A549 (cell line): ENCODE measurements at regions not wholly inside any gene's neighbourhood (a gene's known extent, or its start where the extent isn't known, plus 50 kb on each side); places are given as distances from the start of the nearest gene placed in this dataset.

ENCODE experiments used
- ATAC-seq, 2 experiments: fragments of 200-7000 bp in 1 of 2; fragments of >200 bp in 1 of 2; cut with Nextera tagmentation in 1 of 2; cut with Tn5 transposase in 1 of 2; 3 replicates each; pipeline versions ENCODE4 v1.8.0 to v1.9.1; 2018 to 2020; ENCODE audit warnings: mild to moderate bottlenecking in 1 of 2, moderate library complexity in 1 of 2
- CTCF ChIA-PET: fragments of 300-600 bp; sonication (Branson Sonifier 250); formaldehyde crosslinking; extraction: SDS; loops from one replicate; lab custom pipeline; 2021; ENCODE audit warnings: antibody characterized with exemption, inconsistent platforms; lab: Yijun Ruan, JAX
- POLR2A ChIA-PET: fragments of 350-600 bp; formaldehyde crosslinking; extraction: SDS; loops from one replicate; lab custom pipeline; 2021; ENCODE audit warnings: antibody characterized with exemption, inconsistent platforms; lab: Yijun Ruan, JAX
- DNase-seq, 2 experiments: peaks; one replicate each; pipeline versions ENCODE4 v3.0.0 to v3.0.0-alpha.2; 2011 to 2016; ENCODE audit warnings: low read depth in 1 of 2, low spot score in 1 of 2
- FAIRE-seq: peaks from 2 replicates; lab custom pipeline; 2011; peaks lifted over from hg19 to GRCh38; lab: Jason Lieb, UNC
- H3K27ac ChIP-seq, 2 experiments: fragments of >200 bp; sonication (Bioruptor Twin); formaldehyde crosslinking; 3 replicates each; pipeline ENCODE4 v1.5.1; 2016 to 2017
- H3K4me1 ChIP-seq: fragments of >200 bp; sonication (Bioruptor Twin); formaldehyde crosslinking; 3 replicates; pipeline ENCODE4 v1.6.1; 2016
- H3K4me2 ChIP-seq: fragments of >200 bp; sonication (Bioruptor Twin); formaldehyde crosslinking; 3 replicates; pipeline ENCODE4 v1.6.1; 2016
- H3K4me3 ChIP-seq: fragments of >200 bp; sonication (Bioruptor Twin); formaldehyde crosslinking; 3 replicates; pipeline ENCODE4 v1.5.1; 2016
- H3K9me3 ChIP-seq: fragments of >200 bp; sonication (Bioruptor Twin); formaldehyde crosslinking; 3 replicates; pipeline ENCODE4 v1.6.1; 2016
- BHLHE40 ChIP-seq: IDR thresholded peaks from 2 replicates; pipeline ENCODE4 v1.6.1; 2012; ENCODE audit warnings: low read depth, low read length, inconsistent platforms
- CBX2 ChIP-seq: fragments of 200-600 bp; sonication (generic); IDR thresholded peaks from 2 replicates; pipeline ENCODE4 v1.6.1; 2016; ENCODE audit warnings: low read depth, mild to moderate bottlenecking, borderline replicate concordance
- CHD2 ChIP-seq: fragments of 150-350 bp; IDR thresholded peaks from 2 replicates; pipeline ENCODE4 v1.6.1; 2014; ENCODE audit warnings: low read length; ENCODE audit not compliant: partially characterized antibody
- CTCF ChIP-seq: fragments of >200 bp; sonication (Bioruptor Twin); formaldehyde crosslinking; IDR thresholded peaks from 3 replicates; pipeline ENCODE4 v1.5.1; 2016
- E2F6 ChIP-seq: IDR thresholded peaks from 2 replicates; pipeline ENCODE4 v1.6.1; 2012; ENCODE audit warnings: low read depth, borderline replicate concordance
- EP300 ChIP-seq, 2 experiments: fragments of >200 bp; sonication (Bioruptor Twin); formaldehyde crosslinking; IDR thresholded peaks; 2 replicates in 1 of 2; 3 replicates in 1 of 2; pipeline ENCODE4 v1.6.1; 2016 to 2017
- ESRRA ChIP-seq: fragments of 150-350 bp; IDR thresholded peaks from 2 replicates; pipeline ENCODE4 v1.6.1; 2014; ENCODE audit warnings: mild to moderate bottlenecking, low read length, borderline replicate concordance
- FOSB ChIP-seq: fragments of 250-450 bp; sonication (Bioruptor Pico); IDR thresholded peaks from 2 replicates; pipeline ENCODE4 v1.5.0; 2020; ENCODE audit warnings: mild to moderate bottlenecking, moderate library complexity
- FOXS1 ChIP-seq: fragments of 250-450 bp; sonication (Bioruptor Pico); IDR thresholded peaks from 2 replicates; pipeline ENCODE4 v1.5.0; 2020; ENCODE audit warnings: mild to moderate bottlenecking, moderate library complexity
- HDAC2 ChIP-seq: fragments of 200-600 bp; sonication (generic); IDR thresholded peaks from 2 replicates; pipeline ENCODE4 v1.6.1; 2016
- HOXB13 ChIP-seq: fragments of 250-450 bp; sonication (Bioruptor Pico); IDR thresholded peaks from 2 replicates; pipeline ENCODE4 v1.5.0; 2020; ENCODE audit warnings: low read depth, mild to moderate bottlenecking, moderate library complexity
- HOXB5 ChIP-seq: fragments of 250-450 bp; sonication (Bioruptor Pico); IDR thresholded peaks from 2 replicates; pipeline ENCODE4 v1.5.0; 2020; ENCODE audit warnings: mild to moderate bottlenecking, moderate library complexity
- MAX ChIP-seq: IDR thresholded peaks from 2 replicates; pipeline ENCODE4 v1.6.1; 2012
- MAZ ChIP-seq: fragments of 150-350 bp; IDR thresholded peaks from 2 replicates; pipeline ENCODE4 v1.6.1; 2014; ENCODE audit warnings: antibody characterized with exemption, low read depth, low read length, borderline replicate concordance
- RAD21 ChIP-seq, 2 experiments: fragments of >200 bp in 1 of 2; sonication (Bioruptor Twin) in 1 of 2; formaldehyde crosslinking in 1 of 2; IDR thresholded peaks in 1 of 2; conservative IDR thresholded peaks in 1 of 2; 2 replicates in 1 of 2; 3 replicates in 1 of 2; pipeline ENCODE4 v1.6.1; 2012 to 2018; ENCODE audit warnings: inconsistent platforms in 1 of 2
- RARB ChIP-seq: fragments of 250-450 bp; sonication (Bioruptor Pico); IDR thresholded peaks from 2 replicates; pipeline ENCODE4 v1.8.0; 2021; ENCODE audit warnings: mild to moderate bottlenecking, moderate library complexity
- REST ChIP-seq: fragments of 200-600 bp; sonication (generic); IDR thresholded peaks from 2 replicates; pipeline ENCODE4 v1.6.1; 2016; ENCODE audit warnings: antibody characterized with exemption, mild to moderate bottlenecking, moderate library complexity
- RNF2 ChIP-seq: fragments of 200-600 bp; sonication (generic); IDR thresholded peaks from 2 replicates; pipeline ENCODE4 v1.6.1; 2016; ENCODE audit warnings: low read depth, mild to moderate bottlenecking, antibody characterized with exemption, moderate library complexity, borderline replicate concordance
- TFCP2L1 ChIP-seq: fragments of 250-450 bp; sonication (Bioruptor Pico); IDR thresholded peaks from 2 replicates; pipeline ENCODE4 v1.5.0; 2021; ENCODE audit warnings: mild to moderate bottlenecking
- USF2 ChIP-seq: fragments of 450-650 bp; IDR thresholded peaks from 2 replicates; pipeline ENCODE4 v1.6.1; 2014; ENCODE audit warnings: antibody characterized with exemption
- ZC3H11A ChIP-seq: fragments of 450-650 bp; IDR thresholded peaks from 2 replicates; pipeline ENCODE4 v1.6.1; 2014; ENCODE audit warnings: antibody characterized with exemption, mild to moderate bottlenecking
- ZNF302 ChIP-seq: fragments of 250-450 bp; sonication (Bioruptor Pico); IDR thresholded peaks from 2 replicates; pipeline ENCODE4 v1.9.0; 2021; ENCODE audit warnings: inconsistent platforms, mild to moderate bottlenecking, moderate library complexity
- ZSCAN20 ChIP-seq: fragments of 250-450 bp; sonication (Bioruptor Pico); IDR thresholded peaks from 2 replicates; pipeline ENCODE4 v1.8.0; 2022; ENCODE audit warnings: mild to moderate bottlenecking, moderate library complexity
- WGBS: methylation state at CpG from one replicate; pipeline ENCODE4 v1.1.6; 2017; ENCODE audit errors: missing lambda C conversion rate; 5-methylcytosine and 5-hydroxymethylcytosine counted together

- FAIRE-seq (no peak), ATAC-seq (no peak), DNase-seq (no peak)
- no peak overlapping the region for H3K4me2 ChIP-seq
- H3K4me1 ChIP-seq: no peaks in the 10 kb centered on the region
- H3K9me3 ChIP-seq: no peaks in the 10 kb centered on the region
- no peak overlapping the region for H3K4me3 ChIP-seq
- CTCF ChIA-PET: no interaction called here
- no peak for TF ChIP-seq ZNF302
- H3K27ac ChIP-seq: no peak overlapping the region
- 7% methylated on average over 2 of the region's 2 CpGs for WGBS
- POLR2A ChIA-PET: no interaction called here
Observed at GRCh38 chr3:168615493-168616020, 519.8 kb upstream of the GOLIM4 start.

GRCh38 chr3:168613151-168613550, 517.4 kb upstream of the GOLIM4 start:
- Histone ChIP-seq H3K4me1 (no peaks in the 10 kb centered on the region), H3K9me3 (no peaks in the 10 kb centered on the region), H3K27ac (no peak overlapping the region), H3K4me3 (no peak overlapping the region), H3K4me2 (no peak overlapping the region)
- WGBS: 37% methylated on average over 5 of the region's 5 CpGs
- FAIRE-seq (no peak), DNase-seq (no peak), ATAC-seq (no peak)
- POLR2A ChIA-PET: no interaction called here
- CTCF ChIA-PET: no interaction called here
- TF ChIP-seq TFCP2L1 (CRISPR knock-in tag) (no peak), BHLHE40 (no peak), ZSCAN20 (no peak), RAD21 (conservative IDR thresholded peaks at IDR 0.05 in 1 of 2, IDR thresholded peaks at IDR 0.05 in 1 of 2) (no peak), FOXS1 (no peak), CBX2 (no peak), HOXB13 (CRISPR knock-in tag) (no peak), CTCF (no peak), MAX (no peak)

- DNase-seq (no peak), ATAC-seq (no peak), FAIRE-seq (no peak)
- TF ChIP-seq HDAC2: no peak
- no peak for TF ChIP-seq ZSCAN20
- TF ChIP-seq MAZ: no peak
- TF ChIP-seq ESRRA: no peak
- TF ChIP-seq RNF2: no peak
- no peak for TF ChIP-seq RARB (CRISPR knock-in tag)
- Histone ChIP-seq H3K27ac (no peak overlapping the region), H3K9me3 (no peaks in the 10 kb centered on the region), H3K4me1 (no peaks in the 10 kb centered on the region), H3K4me3 (no peak overlapping the region), H3K4me2 (no peak overlapping the region)
- WGBS: 16% methylated on average over 4 of the region's 5 CpGs
- CTCF ChIA-PET: no interaction called here
- POLR2A ChIA-PET: no interaction called here
Observed at GRCh38 chr3:168612671-168613070, 516.9 kb upstream of the GOLIM4 start.

GRCh38 chr3:168611826-168612225, 516.1 kb upstream of the GOLIM4 start:
- POLR2A ChIA-PET: no interaction called here
- WGBS: 11% methylated on average over 1 of the region's 1 CpG
- Histone ChIP-seq H3K4me3 (no peak overlapping the region), H3K9me3 (no peaks in the 10 kb centered on the region), H3K27ac (no peak overlapping the region), H3K4me2 (no peak overlapping the region), H3K4me1 (no peaks in the 10 kb centered on the region)
- DNase-seq (no peak), ATAC-seq (no peak), FAIRE-seq (no peak)
- TF ChIP-seq RNF2 (no peak), CBX2 (no peak), EP300 (IDR thresholded peaks at IDR 0.05) (no peak), FOSB (CRISPR knock-in tag) (no peak), HOXB5 (CRISPR knock-in tag) (no peak), HDAC2 (no peak), E2F6 (no peak), USF2 (no peak), REST (no peak), ZNF302 (no peak), CHD2 (no peak), ZC3H11A (no peak), ZSCAN20 (no peak), MAX (no peak)
- CTCF ChIA-PET: no interaction called here
